RWPE2 (cell line): ENCODE measurements at regions not wholly inside any gene's neighbourhood (a gene's known extent, or its start where the extent isn't known, plus 50 kb on each side); places are given as distances from the start of the nearest gene placed in this dataset.

Experiments
- ATAC-seq: fragments of 200-7000 bp; cut with Tn5 transposase; 3 replicates; pipeline ENCODE4 v1.9.1; 2021; ENCODE audit warnings: low read depth
- DNase-seq: peaks from one replicate; pipeline ENCODE4 v3.0.0-alpha.2; 2020; ENCODE audit warnings: low spot score
- H3K27ac ChIP-seq: fragments of 450-650 bp; 2 replicates; pipeline ENCODE4 v1.5.1; 2017; ENCODE audit warnings: mild to moderate bottlenecking; ENCODE audit not compliant: poor library complexity, severe bottlenecking
- H3K27me3 ChIP-seq: fragments of 250-450 bp; sonication (Bioruptor Pico); 2 replicates; pipeline ENCODE4 v1.5.1; 2021; ENCODE audit warnings: mild to moderate bottlenecking, moderate library complexity; ENCODE audit not compliant: insufficient read depth, poor library complexity, severe bottlenecking
- H3K36me3 ChIP-seq: fragments of 250-450 bp; sonication (Bioruptor Pico); 2 replicates; pipeline ENCODE4 v1.5.1; 2020; ENCODE audit warnings: low read depth, mild to moderate bottlenecking, moderate library complexity
- H3K4me1 ChIP-seq: fragments of 250-450 bp; sonication (Bioruptor Pico); 2 replicates; pipeline ENCODE4 v1.5.1; 2021; ENCODE audit warnings: mild to moderate bottlenecking, moderate library complexity; ENCODE audit not compliant: insufficient read depth, poor library complexity, severe bottlenecking
- H3K4me3 ChIP-seq: fragments of 250-450 bp; sonication (Bioruptor Pico); 2 replicates; pipeline ENCODE4 v1.5.1; 2021; ENCODE audit warnings: mild to moderate bottlenecking, moderate library complexity; ENCODE audit not compliant: severe bottlenecking
- H3K9me3 ChIP-seq: fragments of 250-450 bp; sonication (Bioruptor Pico); 2 replicates; pipeline ENCODE4 v1.5.1; 2021; ENCODE audit warnings: mild to moderate bottlenecking, moderate library complexity; ENCODE audit not compliant: severe bottlenecking
- CTCF ChIP-seq: fragments of 450-650 bp; IDR thresholded peaks from one replicate; pipeline ENCODE4 v1.5.1; 2017; ENCODE audit warnings: mild to moderate bottlenecking, moderate library complexity; ENCODE audit not compliant: poor library complexity, severe bottlenecking

DNA sequence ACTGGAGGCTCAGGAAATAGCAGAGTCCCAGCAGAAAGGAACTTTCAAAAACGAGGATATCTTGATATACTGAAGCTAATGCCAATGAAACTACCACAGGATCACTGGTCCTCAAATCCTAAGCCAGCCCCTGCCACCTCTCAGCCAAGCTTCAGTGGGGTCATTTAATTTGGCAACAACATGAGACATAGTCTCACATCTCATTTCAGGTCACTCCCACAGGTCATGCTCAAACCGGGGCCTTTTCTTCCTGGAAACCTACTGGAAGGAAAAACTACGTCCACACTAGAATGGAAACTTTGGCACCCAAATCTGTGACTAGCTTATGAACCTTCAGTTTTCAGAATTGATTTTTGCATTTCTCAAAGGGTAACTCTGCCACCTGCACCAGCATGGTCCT, 61.9 kb upstream of the CYP2D6 start:
- TF ChIP-seq CTCF, result no peak
- H3K36me3 ChIP-seq, result peaks cover 8% of the 10 kb centered on the region
- H3K27me3 ChIP-seq, result no peaks in the 10 kb centered on the region
- ATAC-seq (no peak), DNase-seq (no peak)
- no peaks in the 10 kb centered on the region for H3K9me3 ChIP-seq
- H3K27ac ChIP-seq, result no peak overlapping the region
- no peak overlapping the region for H3K4me3 ChIP-seq
- peaks cover 13% of the 10 kb centered on the region for H3K4me1 ChIP-seq

- Histone ChIP-seq H3K27me3 (no peaks in the 10 kb centered on the region), H3K4me1 (peaks cover 13% of the 10 kb centered on the region), H3K27ac (no peak overlapping the region), H3K4me3 (no peak overlapping the region), H3K36me3 (peaks cover 17% of the 10 kb centered on the region), H3K9me3 (no peaks in the 10 kb centered on the region)
- ATAC-seq (no peak), DNase-seq (no peak)
- TF ChIP-seq CTCF, result no peak
Measured at GRCh38 chr22:42190274-42190673, 59.7 kb upstream of the CYP2D6 start.

GRCh38 chr22:42189761-42190160, 59.2 kb upstream of the CYP2D6 start:
- H3K27ac ChIP-seq, result no peak overlapping the region
- ATAC-seq, result no peak
- H3K36me3 ChIP-seq, result peaks cover 17% of the 10 kb centered on the region
- H3K9me3 ChIP-seq, result no peaks in the 10 kb centered on the region
- TF ChIP-seq CTCF, result no peak
- peaks cover 13% of the 10 kb centered on the region for H3K4me1 ChIP-seq
- no peaks in the 10 kb centered on the region for H3K27me3 ChIP-seq
- DNase-seq, result no peak
- H3K4me3 ChIP-seq, result no peak overlapping the region

DNA sequence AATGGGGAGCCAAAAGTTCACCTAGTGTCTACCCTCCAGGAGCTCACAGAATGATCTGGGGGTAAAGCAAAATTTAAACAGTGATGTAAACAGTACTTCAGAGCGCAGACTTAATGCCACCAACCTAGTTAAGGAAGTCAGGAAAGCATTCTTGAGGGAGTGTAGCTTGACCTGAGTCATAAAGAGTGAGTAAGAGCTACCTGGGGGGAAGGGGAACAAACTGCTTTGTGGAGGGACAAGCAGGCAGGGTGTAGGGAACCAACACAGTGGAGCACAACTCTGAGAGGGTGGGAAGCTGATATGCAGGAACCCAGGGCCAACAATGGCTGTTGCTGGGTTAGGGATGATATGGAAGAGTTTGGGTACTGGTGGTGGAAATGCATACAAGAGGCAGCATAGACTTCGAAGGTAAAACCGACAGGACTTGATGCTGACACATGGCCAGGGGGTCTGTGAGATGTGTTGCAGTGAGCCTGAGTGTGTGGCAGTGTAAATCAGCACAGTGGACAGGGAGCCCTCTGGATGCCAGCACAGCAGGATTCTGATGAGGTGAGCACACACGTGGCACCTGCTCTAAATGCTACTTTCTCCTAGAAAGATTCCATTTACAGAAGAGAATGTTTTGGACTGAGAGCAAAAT, 58.3 kb upstream of the CYP2D6 start:
- Histone ChIP-seq H3K36me3 (peaks cover 21% of the 10 kb centered on the region), H3K4me3 (no peak overlapping the region), H3K9me3 (no peaks in the 10 kb centered on the region), H3K27ac (no peak overlapping the region), H3K27me3 (no peaks in the 10 kb centered on the region), H3K4me1 (peaks cover 13% of the 10 kb centered on the region)
- no peak for TF ChIP-seq CTCF
- DNase-seq (no peak), ATAC-seq (peak; percentile 96)

DNA sequence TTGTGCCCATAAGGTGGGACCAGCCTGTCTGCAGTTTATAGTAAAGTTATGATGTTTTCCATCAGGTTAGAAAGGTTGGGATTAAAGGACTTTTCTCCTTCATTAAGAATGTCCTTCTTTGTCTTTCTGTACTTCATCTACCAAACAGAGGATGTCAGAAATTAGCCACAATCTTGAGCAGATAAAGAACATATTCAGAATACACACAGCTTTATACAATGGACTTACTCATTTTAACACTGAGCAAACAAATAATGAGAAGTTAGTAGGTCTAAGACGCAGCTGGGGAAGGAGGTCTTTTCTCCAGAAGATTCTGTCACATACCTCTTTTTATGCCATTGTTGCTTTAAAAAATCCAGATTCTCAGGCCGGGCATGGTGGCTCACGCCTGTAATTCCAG, 57.0 kb upstream of the CYP2D6 start:
- Histone ChIP-seq H3K4me1 (peaks cover 13% of the 10 kb centered on the region), H3K9me3 (no peaks in the 10 kb centered on the region), H3K4me3 (no peak overlapping the region), H3K36me3 (peaks cover 21% of the 10 kb centered on the region), H3K27ac (no peak overlapping the region), H3K27me3 (no peaks in the 10 kb centered on the region)
- ATAC-seq (no peak), DNase-seq (no peak)
- no peak for TF ChIP-seq CTCF
